Esophagus squamous epithelium (tissue), 5 donors: ENCODE measurements at regions not wholly inside any gene's neighbourhood (a gene's known extent, or its start where the extent isn't known, plus 50 kb on each side); places are given as distances from the start of the nearest gene placed in this dataset.
"Not testable (repeated sequence)": the region's sequence is repeated elsewhere in the genome, so short reads cannot be mapped to it uniquely, and the experiment has no call there.

ENCODE experiments used
- DNase-seq: peaks from one replicate; lab custom pipeline; 2025; lab: John Stamatoyannopoulos, UW
- H3K27ac ChIP-seq, 4 donors: fragments of 200-600 bp; sonication (generic); one replicate each; pipeline ENCODE4 v1.5.1; 2016 to 2019; ENCODE audit warnings: mild to moderate bottlenecking in 1 of 4
- H3K27me3 ChIP-seq, 4 donors: fragments of 200-600 bp; sonication (generic); 1 replicate in 3 of 4; 2 replicates in 1 of 4; pipeline versions ENCODE4 v1.5.1 to v1.6.0; 2017 to 2021; ENCODE audit warnings: antibody characterized with exemption in 1 of 4
- H3K36me3 ChIP-seq, 3 donors: fragments of 200-600 bp; sonication (generic); one replicate each; pipeline ENCODE4 v1.5.1; 2016 to 2019
- H3K4me1 ChIP-seq, 3 donors: fragments of 200-600 bp; sonication (generic); one replicate each; pipeline ENCODE4 v1.5.1; 2017 to 2019
- H3K4me3 ChIP-seq, 4 donors: fragments of 200-600 bp; sonication (generic); 1 replicate in 3 of 4; 2 replicates in 1 of 4; pipeline ENCODE4 v1.5.1; 2016 to 2019; ENCODE audit warnings: mild to moderate bottlenecking in 2 of 4, moderate library complexity in 1 of 4
- H3K9me3 ChIP-seq, 3 donors: fragments of 200-600 bp; sonication (generic); one replicate each; pipeline ENCODE4 v1.5.1; 2016 to 2019
- POLR2A ChIP-seq, 4 donors: fragments of 450-650 bp; IDR thresholded peaks; one replicate each; pipeline ENCODE4 v1.6.1; 2017; ENCODE audit warnings: antibody characterized with exemption in 4 of 4, mild to moderate bottlenecking in 4 of 4, moderate library complexity in 3 of 4
- WGBS, 2 donors: methylation state at CpG; one replicate each; pipeline ENCODE4 v1.1.5; 2018; 5-methylcytosine and 5-hydroxymethylcytosine counted together
- intact Hi-C: fragments of 100-400 bp; cut with DNase I; formaldehyde crosslinking; loops from one replicate; pipeline ENCODE4 v1.15.0; 2022
- TF ChIP-seq, protein P1 (sequence below), 6 experiments: fragments of 450-650 bp in 4 of 6; fragments of 200-600 bp in 2 of 6; sonication (generic) in 2 of 6; IDR thresholded peaks; one replicate each; pipeline ENCODE4 v1.5.1; 2016 to 2019; ENCODE audit warnings: antibody characterized with exemption in 6 of 6, mild to moderate bottlenecking in 4 of 6, moderate library complexity in 4 of 6
- donor health status: DM: yes; HTN: yes; CAD: no.

DNA sequence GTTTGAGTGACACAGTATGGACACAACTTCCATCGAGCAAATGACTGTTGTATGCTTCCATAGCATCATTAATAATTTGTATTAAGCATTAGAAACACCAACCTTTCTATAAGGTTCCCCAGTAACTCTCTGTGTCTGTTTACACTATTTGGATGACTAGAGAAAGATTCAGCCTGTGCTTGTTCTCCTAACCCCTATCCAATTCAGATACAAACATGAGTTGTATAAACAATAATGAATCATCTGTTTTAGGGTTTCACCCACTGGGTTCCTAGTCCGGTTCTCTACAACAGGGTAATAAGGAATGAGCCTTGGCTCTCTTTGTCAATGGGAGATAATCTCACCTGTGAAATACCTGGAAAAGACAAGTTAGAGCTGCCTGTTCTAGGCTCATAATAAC, 894.1 kb upstream of the PIK3C3 start:
- TF ChIP-seq POLR2A (IDR thresholded peaks at IDR 0.05): no peak
- TF ChIP-seq, protein P1, sequence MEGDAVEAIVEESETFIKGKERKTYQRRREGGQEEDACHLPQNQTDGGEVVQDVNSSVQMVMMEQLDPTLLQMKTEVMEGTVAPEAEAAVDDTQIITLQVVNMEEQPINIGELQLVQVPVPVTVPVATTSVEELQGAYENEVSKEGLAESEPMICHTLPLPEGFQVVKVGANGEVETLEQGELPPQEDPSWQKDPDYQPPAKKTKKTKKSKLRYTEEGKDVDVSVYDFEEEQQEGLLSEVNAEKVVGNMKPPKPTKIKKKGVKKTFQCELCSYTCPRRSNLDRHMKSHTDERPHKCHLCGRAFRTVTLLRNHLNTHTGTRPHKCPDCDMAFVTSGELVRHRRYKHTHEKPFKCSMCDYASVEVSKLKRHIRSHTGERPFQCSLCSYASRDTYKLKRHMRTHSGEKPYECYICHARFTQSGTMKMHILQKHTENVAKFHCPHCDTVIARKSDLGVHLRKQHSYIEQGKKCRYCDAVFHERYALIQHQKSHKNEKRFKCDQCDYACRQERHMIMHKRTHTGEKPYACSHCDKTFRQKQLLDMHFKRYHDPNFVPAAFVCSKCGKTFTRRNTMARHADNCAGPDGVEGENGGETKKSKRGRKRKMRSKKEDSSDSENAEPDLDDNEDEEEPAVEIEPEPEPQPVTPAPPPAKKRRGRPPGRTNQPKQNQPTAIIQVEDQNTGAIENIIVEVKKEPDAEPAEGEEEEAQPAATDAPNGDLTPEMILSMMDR (IDR thresholded peaks at IDR 0.05): no peak
- intact Hi-C loops: no loop called here
- H3K9me3 ChIP-seq: no peaks in the 10 kb centered on the region
- DNase-seq: no peak
- no peak overlapping the region for H3K27ac ChIP-seq
- H3K4me3 ChIP-seq: no peak overlapping the region
- H3K36me3 ChIP-seq: no peaks in the 10 kb centered on the region
- H3K27me3 ChIP-seq: no peaks in the 10 kb centered on the region
- WGBS, 2 donors: 54 to 55% methylated on average over 2 of the region's 2 CpGs
- H3K4me1 ChIP-seq: no peaks in the 10 kb centered on the region

- Histone ChIP-seq H3K27ac (no peak overlapping the region), H3K27me3 (no peaks in the 10 kb centered on the region), H3K4me3 (no peak overlapping the region), H3K9me3 (no peaks in the 10 kb centered on the region), H3K36me3 (no peaks in the 10 kb centered on the region), H3K4me1 (no peaks in the 10 kb centered on the region)
- intact Hi-C loops: no loop called here
- no peak for DNase-seq
- TF ChIP-seq POLR2A (IDR thresholded peaks at IDR 0.05): no peak
- TF ChIP-seq, protein P1 (IDR thresholded peaks at IDR 0.05): no peak
- 74 to 83% methylated on average over 1 of the region's 1 CpG for WGBS, 2 donors
Observed at GRCh38 chr18:41059126-41059415, 896.0 kb upstream of the PIK3C3 start.

DNA sequence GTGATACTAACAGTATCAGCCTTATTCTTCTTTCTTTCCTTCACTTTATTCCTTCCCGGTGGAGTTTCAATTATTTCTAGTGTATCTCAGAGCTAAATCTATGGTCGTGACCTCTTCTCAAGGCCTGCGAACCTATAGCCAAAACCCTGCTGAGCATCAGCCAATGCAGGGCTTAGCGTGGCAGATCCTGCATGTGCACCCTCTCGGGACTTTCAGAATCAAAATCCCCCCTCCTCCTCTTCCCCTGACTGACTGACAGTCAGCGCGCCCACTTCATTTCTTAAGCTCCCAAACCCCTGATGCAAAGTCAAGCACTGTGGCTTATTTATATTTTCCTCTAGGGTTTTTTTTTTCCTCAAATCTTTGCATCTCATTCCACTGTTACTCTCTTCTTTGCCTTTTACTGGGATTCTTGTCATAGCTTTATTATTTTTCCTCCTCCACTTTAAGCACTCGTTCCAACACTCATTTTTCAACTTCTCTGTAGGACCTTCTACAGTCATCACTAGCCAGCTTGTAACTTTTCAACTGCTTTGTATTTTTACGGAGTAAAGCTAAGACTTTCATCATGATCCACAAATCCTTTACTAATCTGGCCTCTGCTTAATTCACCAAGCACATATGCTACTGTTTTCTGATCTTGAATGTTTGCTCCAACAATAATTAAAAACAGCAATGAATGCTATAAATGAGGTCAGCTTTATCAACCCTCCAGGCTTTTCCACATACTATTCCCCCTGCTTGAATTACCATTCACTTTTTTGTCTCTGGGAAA, 896.5 kb upstream of the PIK3C3 start:
- H3K27ac ChIP-seq: no peak overlapping the region
- no peaks in the 10 kb centered on the region for H3K4me1 ChIP-seq
- no peaks in the 10 kb centered on the region for H3K27me3 ChIP-seq
- no peaks in the 10 kb centered on the region for H3K36me3 ChIP-seq
- no peak for DNase-seq
- WGBS, 2 donors: 60 to 61% methylated on average over 9 of the region's 9 CpGs
- TF ChIP-seq POLR2A (IDR thresholded peaks at IDR 0.05): no peak
- TF ChIP-seq, protein P1 (IDR thresholded peaks at IDR 0.05): no peak
- intact Hi-C loops: no loop called here
- H3K4me3 ChIP-seq: no peak overlapping the region
- no peaks in the 10 kb centered on the region for H3K9me3 ChIP-seq

GRCh38 chr18:41052625-41053024, 902.4 kb upstream of the PIK3C3 start:
- H3K27me3 ChIP-seq: no peaks in the 10 kb centered on the region
- intact Hi-C loops: no loop called here
- no peak for DNase-seq
- no peak for TF ChIP-seq POLR2A (IDR thresholded peaks at IDR 0.05)
- TF ChIP-seq, protein P1 (IDR thresholded peaks at IDR 0.05): no peak
- WGBS, 2 donors: 85% methylated on average over 3 of the region's 3 CpGs
- H3K4me1 ChIP-seq: no peaks in the 10 kb centered on the region
- H3K4me3 ChIP-seq: no peak overlapping the region
- H3K36me3 ChIP-seq: no peaks in the 10 kb centered on the region
- H3K9me3 ChIP-seq: no peaks in the 10 kb centered on the region
- no peak overlapping the region for H3K27ac ChIP-seq

DNA sequence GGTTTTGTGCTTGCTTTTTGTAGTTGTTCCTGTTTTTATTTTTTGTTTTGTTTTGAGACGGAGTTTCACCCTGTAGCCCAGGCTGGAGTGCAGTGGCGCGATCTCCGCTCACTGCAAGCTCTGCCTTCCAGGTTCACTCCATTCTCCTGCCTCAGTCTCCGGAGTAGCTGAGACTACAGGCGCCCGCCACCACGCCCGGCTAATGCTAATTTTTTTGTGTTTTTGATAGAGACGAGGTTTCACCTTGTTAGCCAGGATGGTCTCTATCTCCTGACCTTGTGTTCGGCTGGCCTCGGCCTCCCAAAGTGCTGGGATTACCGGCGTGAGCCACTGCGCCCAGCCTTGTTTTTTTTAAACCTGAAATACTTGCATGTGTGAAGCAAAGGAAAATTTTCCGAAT, 908.8 kb upstream of the PIK3C3 start:
- 90% methylated on average over 16 of the region's 16 CpGs for WGBS, 2 donors
- intact Hi-C loops, DNase-seq, H3K4me1 ChIP-seq, H3K27ac ChIP-seq, H3K9me3 ChIP-seq, H3K36me3 ChIP-seq, H3K27me3 ChIP-seq, H3K4me3 ChIP-seq: not testable (repeated sequence)

GRCh38 chr18:41043876-41044275, 911.2 kb upstream of the PIK3C3 start:
- H3K9me3 ChIP-seq: no peaks in the 10 kb centered on the region
- TF ChIP-seq, protein P1 (IDR thresholded peaks at IDR 0.05): no peak
- no peak overlapping the region for H3K27ac ChIP-seq
- no peak for DNase-seq
- no peaks in the 10 kb centered on the region for H3K27me3 ChIP-seq
- H3K4me1 ChIP-seq: no peaks in the 10 kb centered on the region
- 48 to 71% methylated on average over 4 of the region's 4 CpGs for WGBS, 2 donors
- intact Hi-C loops: no loop called here
- no peaks in the 10 kb centered on the region for H3K36me3 ChIP-seq
- no peak overlapping the region for H3K4me3 ChIP-seq
